AG08396 (cell line): ENCODE measurements at regions not wholly inside any gene's neighbourhood (a gene's known extent, or its start where the extent isn't known, plus 50 kb on each side); places are given as distances from the start of the nearest gene placed in this dataset.

Source experiments
- DNase-seq: peaks from one replicate; pipeline ENCODE4 v3.0.0; 2012; ENCODE audit warnings: low spot score, mixed read lengths

DNA sequence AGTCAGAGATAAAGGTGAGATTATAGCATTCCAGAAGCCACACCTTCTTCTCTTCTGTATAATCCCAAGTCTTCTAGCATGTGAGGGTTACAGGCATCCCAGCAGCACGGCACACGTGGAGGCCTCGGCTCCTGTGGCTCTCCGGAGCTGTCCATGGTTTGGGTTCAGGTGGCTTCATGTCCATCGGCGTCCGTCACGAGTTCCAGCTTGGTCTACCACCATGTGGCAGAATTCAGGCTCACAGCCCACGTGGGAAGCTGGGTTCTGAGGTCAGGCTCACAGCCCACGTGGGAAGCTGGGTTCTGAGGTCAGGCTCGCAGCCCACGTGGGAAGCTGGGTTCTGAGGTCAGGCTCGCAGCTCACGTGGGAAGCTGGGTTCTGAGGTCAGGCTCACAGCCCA is 378.3 kb upstream of the SALL3 start:
- no peak for DNase-seq

DNA sequence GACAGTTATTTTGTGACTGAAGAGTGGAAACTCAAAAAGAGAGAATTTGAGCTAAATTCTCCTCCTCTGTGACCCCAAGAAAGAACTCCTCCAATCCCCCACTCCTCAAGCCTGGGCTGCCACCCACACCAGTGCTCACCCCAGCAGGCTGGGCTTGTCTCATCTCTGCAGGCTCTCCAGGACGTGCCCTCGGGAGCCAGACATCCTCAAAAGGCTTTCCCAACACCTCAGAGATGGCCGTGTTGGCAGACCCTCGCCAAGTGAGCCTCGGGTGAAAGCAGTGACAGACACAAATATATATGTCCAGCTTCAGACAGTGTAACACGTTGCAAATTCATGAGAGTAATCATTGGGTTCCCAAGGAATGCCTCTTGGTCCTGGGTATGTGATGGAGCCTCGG is 377.7 kb upstream of the SALL3 start:
- DNase-seq = no peak

DNA sequence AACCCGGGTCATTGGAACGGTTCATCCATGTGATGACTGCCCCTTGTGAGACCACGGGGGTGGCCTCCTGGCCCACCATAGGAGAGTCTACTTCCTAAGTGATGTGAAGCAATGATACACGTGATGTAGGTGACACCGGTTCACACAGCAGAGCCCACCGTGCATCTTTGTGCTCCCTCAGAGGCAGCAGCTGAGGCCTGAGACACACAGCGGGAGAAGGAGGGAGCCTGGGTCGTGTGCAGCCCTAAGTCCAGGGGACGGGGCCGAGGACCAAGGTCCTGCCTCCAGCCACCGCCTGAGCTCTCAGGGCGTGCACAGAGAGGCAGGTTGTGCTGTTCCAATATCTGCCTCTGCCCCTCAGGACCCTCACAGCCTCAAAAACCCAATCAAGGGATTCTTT is 377.2 kb upstream of the SALL3 start:
- DNase-seq = no peak

DNA sequence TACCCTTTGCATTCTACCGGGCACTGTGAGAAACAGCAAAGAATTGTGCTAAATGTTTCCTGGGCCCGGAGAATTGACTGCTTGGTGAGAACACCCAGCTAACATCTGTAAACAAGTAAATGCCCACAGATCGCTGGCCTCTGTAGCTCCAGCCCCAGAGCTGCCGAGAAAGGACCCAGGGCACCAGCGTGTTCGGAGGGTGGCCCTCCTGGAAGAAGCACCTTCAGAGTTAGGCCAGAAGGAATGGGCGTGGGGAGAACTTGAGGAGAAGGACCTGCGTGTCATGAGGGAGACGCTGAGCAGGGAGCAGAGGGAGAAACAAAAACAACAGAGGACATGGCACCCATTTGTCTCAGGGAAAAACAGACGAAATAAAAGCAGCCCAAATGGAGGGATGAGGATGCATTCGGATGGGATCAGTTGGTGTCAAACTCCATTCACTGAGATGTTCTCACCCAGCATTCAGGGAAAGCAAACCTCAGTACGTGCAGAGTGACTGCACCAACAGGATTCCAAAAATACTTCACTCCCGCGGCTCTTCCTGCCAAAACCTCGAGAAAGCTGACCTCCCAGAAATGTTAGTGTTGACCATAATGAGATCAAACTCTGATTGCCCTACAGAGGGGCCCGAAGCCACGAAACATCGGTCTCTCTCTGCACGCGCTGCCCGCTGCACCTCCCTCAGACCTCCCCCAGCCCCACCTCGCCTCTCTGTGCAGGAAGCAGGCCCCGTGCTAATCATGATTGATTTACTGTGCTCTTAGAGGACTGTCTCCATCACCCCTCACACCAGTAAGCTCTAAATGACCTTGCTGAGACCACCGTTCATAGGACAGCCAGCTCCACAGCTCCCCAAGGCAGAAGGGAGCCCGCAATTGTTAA is 376.3 kb upstream of the SALL3 start:
- no peak for DNase-seq

DNA sequence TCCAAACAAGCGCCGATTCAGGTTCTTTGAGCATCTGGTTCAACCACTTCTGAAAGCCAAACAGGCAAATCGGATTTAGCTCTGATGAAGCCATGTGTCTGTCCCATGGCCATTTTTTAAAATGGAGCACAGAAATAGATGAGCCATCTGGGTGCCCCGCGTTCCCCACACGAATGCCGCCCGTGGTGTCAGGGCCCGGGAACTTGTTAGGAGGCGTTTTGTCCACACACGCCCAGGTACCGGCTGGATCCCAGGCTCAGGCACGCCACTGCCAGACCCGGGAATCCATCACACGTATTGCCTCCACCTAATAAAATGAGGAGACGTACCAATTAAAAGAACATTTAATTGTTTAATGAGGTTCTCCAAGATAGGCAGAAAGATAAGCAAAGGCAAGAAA is 374.4 kb upstream of the SALL3 start:
- no peak for DNase-seq

DNA sequence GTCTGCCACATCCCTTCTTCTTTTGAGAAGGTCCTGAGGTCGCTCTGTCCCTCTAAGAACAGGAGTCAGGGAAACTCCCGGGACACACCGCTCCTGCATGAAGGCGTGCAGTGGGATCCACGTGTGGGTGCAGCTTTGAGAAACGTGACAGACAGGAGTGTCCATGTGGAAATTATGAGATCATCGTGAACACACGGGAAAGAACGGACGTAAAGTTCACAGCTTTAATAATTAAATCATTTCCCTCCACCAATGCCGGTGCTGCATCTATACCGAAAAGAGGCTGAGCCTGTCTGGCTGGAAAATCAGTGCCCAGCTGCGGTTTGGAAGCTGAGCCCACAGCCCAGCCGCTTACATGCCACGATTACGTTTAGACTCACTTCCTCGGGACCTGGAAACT is 372.4 kb upstream of the SALL3 start:
- DNase-seq = no peak

DNA sequence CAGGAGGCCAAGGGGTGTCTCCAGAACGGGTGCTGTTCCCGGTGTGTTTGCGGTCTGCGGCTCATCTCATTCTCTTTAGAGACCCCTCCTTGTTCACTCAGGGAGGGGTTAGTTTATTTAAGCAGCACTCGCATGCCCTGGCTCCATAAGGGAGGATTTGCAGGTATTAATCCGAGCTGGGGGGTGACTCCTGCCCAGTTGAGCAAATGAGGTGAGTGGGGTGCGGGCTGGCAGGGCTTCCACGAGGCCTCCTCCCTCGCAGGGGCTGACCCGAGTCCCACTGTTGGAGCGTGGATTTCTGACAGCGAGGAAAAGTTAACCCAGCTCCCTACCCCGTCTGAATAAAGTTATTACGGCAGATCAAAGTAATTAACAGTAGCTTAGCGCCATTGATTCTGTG is 371.8 kb upstream of the SALL3 start:
- DNase-seq = no peak

DNA sequence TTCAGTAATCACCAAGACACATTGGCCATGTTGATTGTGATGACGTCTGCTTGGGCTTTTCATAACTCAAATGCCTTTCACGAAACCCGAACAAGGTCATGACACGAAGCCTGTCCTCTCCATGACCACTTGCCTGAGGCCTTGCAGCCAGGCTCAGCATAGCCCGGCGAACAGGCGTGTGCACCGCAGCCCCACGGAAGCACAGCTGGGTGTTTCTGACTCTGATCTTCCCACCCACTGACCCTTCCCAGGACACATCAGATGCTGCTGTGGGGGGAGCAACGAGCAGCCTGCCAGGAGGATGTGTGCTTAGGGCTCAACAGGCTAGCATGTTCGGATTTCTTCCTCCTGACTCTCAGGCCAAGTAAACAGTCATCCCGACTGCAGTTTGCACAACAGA is 369.4 kb upstream of the SALL3 start:
- no peak for DNase-seq

DNA sequence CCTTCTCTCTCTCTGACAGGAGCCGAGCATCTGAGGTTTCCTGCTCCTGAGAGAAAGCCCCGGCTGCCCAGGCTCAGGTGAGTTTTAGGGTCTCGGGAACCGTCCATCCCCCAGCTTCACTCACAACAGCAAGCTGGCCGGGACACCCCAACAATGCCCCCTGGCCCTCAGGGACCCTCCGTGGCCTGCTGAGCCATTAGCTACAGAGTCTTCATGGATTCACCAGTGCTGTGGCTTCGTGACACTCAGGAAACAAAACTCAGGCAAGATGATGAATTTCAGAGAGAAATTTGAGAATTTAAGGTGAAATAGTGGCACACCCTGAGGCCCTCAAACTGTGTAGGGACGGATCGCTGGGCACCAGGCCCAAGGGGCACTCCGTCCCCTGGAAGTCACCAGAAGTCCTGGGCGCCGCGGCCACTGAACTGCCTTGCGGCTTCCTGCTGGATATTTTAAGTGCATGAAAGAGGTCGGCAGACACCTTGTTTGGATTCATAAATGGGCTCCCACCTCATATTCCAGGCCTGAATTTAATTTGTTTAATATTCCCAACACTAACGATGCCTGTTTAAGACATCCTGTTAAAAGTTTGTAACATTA is 368.3 kb upstream of the SALL3 start:
- DNase-seq = no peak

DNA sequence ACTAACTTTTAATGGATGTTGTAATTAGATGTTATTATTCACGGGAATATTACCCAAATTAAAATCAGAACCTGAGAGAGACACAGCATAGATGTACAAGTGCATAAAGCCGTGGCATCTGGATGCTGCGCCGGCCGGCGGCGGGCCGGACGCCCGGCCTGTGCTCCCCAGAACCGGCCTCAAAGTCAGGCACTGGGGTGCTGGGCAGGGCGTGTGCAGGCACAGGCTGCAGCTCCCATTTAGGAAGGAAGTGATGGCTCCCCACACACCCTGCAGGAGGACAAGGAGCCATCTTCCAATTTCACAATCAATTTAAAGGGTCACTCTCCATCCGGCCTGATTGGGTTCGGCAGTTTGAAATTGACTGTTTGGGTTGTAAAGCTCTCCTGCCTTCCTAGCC is 367.7 kb upstream of the SALL3 start:
- DNase-seq = no peak

DNA sequence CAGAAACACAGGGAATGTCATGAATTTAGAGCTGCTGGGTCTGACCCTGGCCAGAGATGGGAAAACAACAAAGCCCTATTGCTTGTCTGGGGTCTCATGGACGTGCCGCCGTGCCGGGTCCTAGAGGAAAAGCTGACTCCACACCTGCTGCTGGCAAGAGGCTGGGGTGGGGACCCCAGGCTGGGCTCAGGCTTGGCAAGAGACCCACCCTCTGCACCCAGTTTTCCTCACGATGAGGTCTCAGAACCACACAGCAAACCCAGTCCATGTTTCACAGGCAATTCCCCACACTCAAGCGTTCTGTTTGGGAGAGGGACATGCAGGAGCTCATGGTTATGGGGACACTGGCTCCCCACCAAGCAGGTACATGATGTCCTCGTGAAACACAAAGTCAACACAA is 367.3 kb upstream of the SALL3 start:
- DNase-seq = no peak

DNA sequence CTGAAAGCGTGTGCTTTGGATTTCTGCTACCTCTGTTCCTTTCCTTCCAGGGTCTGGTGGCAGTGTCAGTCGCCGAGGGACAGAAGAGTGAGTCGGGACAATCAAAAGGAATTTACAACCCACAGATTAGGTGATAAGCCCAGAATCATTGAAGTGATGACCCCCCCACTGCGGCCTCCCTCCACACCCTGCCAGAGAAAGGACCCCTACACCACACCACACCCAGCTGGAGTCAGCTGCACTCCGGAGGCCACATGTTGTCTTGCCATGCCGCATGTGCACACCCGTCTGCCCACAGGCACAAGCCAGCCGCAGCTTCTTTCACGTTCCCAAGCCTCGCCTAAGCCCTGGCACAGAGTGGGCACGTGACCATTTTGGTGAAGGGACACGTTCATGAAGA is 366.8 kb upstream of the SALL3 start:
- DNase-seq = no peak

DNA sequence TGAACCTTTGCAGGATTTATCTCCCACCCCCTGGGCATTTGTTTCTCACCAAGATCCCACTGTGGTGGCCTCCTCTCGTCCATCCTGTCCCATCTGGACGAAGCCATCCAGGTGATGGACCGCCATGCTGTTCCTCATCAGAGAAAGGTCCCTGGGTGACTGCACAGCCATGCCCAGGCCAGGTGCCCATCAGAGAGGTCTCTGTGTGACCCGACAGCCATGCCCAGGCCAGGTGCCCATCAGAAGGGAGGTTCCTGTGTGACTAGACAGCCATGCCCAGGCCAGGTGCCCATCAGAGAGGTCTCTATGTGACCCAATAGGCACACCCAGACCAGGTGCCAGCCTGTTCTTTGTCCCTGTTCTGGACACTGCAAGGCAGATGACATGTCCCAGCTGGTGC is 360.9 kb upstream of the SALL3 start:
- no peak for DNase-seq

DNA sequence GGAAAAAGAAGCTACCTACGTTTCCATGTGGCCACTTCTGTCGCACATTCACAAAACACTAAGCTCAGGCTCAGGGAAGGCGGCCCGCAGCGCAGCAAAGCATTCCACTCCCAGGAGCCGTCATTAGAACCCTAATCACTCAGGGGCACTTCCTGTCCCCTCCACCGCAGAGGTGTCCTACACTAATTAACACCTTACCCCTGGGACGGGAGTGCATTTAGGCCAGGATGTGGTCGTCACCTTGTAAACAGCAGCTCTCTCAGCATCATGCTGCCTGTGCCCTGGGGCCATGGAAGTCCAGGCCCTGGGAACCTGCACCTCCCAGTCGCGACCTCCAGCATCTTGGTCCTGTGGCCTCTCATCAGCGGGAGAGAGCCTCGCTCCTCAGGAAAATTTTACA is 359.8 kb upstream of the SALL3 start:
- DNase-seq = no peak

DNA sequence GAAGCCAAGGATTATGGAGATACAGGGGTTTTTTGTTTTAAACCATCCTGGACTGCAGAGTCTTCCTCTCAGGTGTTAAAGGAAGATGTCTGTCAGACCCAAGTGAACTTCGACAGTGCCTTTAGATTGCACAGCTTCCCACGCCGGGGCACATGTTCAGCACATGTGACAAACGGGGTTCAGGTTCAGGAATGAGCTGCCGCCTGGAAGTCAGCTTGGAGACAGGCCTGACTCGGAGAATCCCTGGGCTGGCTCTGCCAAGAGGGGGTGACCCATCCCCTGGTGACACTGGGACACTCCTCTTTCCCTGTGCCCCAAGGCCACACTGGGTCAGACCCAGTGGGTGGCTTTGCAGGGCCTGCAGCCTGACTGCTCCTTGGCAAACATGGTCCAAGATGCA is 359.3 kb upstream of the SALL3 start:
- DNase-seq = no peak

DNA sequence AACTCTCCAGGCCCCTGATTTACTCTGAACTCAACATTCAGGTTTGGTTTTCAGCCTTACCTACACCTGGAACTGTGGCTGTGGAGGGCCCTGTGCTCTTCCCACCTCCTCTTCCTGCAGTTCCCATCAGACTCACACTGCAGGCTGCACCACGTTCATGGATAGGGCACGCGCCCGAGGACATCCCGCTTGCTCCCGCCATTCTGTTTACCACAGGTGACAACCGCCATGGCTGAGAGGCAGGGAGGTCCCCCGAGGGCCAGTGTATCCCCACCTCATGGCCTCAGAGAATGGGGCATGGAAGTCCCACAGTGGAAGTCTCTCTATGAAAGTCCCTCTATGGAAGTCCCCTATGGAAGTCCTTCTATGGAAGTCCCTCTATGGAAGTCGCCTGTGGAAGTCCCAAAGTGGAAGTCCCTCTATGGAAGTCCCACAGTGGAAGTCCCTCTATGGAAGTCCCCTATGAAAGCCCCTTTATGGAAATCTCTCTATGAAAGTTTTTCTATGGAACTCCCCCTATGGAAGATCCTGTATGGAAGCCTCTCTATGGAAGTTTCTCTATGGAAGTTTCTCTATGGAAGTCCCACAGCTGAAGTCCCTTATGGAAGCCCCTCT is 358.4 kb upstream of the SALL3 start:
- no peak for DNase-seq

DNA sequence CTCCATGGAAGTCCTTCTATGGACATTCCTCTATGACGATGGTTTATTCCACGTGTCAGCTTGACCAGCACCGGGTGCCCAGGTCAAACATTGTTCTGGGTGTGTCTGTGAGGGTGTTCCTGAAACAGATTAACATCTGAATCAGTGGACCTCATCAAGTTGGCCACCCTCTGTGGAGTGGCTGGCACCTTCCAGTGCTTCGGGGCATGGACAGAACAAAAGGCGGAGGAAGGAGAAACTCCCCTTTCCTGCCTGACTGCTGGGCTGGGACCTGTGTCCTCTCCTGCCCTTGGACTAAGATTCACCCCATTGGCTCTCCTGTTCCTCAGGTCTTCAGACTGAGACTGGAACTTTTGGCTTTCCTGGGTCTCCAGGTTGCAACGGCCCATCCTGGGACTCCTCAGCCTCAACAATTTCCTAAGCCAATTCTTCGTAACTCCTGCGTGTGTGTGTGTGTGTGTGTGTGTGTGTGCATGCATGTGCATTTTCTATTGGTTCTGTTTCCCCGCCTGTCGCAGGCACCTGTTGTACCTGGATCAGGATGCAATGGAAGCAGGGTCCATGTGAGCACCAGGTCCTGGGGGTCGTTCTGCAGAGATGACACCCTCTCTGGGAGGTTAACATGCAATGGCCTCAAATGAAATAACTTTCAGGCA is 357.2 kb upstream of the SALL3 start:
- DNase-seq = no peak

DNA sequence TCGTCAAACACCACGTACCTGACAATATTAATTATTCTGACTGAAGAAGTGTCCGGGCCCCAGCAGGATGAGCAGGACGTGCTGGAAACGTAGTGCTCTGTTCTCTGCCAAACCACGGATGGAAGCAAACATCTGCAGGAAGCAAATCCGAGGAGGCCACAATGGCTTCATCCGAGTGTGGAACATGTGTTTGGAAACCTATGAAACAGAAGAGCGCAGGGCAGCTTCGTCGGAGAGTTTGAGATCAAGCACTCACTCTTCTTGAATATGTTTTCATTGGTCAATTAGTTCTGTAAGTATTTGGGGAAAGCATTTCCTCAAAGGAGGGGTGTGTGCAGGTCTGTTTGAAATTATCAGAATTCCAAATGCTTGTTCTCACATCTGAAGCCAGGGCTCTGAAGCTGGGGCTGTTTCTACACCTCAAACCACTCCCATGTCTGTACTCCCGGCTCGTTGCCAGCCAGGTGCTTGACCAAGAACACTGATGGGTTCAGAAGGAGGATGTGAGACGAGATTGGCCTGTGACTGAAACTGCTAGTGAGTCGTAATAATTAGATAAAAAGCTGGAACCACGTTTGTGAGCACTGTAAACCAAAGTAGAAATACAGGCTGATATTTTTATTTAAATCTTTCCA is 356.6 kb upstream of the SALL3 start:
- no peak for DNase-seq

DNA sequence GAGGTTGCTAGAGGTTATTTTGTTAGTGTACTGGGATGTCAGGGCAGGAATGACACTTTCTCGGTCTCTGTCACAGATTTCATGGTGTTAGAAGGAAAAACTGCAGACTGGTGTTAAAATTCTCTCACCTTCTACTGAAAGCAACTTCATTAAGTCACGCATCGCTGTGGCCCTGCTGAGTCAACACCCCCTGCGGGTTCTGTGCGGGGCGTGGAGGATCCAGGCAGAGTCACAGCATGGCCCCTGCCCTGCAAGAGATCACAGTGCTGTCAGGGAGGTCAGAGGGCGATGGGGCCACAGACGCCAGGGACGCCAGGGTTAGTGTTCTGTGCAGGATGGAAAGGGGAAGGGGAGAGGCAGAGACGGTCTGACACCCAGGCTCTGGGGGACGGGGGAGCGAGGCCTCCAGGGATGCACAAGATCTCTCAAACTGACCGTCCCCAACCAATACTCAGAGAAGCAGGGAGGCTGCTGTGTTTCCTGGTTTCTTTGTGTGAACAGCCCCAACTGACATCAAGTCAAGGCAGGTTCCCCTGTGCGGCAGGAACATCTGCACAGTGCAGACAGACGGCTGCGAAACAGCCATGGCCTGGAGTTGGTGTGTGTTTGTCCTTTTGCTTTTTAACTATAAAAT is 354.9 kb upstream of the SALL3 start:
- DNase-seq = no peak

DNA sequence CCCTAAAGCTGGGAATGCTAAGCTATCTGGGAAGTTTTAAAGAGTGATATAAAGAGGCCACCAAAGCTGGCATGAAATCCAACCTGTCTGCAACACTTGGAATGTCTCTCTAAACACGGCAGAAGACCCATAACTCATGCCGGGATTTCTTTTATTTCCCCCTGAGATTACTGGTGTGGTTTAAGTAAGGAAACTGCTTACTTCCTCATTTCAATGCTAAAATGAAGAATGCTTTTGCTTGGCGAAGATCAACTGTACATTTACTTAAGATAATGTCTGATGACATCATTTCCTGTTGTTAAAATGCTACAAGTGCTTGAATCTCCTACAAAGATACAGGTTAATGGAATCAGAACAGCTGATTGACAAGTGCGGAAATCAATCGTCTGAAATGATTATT is 353.8 kb upstream of the SALL3 start:
- no peak for DNase-seq

DNA sequence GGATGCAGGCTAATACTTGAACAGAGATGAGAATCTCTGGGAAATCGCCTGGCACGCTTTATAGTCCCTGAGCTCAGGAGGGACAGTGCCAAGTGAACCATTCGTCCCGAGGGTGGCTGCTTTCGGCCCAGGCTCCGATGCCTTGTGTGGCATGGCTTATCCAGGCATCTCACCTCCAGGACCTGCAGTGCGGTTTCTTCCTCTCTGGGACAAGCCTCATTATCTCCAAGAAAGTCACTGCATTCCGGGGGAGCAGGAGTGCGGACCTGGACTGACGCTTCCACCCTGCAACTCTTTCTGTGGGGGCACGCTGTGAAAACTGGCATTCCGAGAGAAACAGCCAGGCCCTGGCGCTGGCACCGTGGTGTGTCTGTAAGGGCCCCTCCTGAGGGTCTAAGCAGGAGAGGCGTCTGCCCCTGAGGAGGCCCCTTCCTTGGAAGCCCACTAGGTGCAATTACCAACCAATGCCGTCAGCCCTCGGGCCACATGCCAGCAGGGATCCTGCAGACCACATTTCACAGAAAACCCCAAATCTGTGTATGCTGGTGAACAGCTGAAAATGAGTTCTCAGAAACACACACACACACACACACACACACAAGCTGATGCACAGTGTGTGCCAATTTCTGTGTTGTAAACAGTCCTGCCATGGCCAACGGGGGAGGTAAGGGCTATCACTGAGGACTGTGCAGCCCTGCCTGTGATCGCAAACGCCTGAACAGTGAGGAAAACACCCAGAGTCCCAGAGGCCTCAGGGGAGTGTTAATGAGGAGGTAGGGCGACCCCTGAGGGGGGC is 351.9 kb upstream of the SALL3 start:
- no peak for DNase-seq
